H4 (cell line): ENCODE measurements at regions not wholly inside any gene's neighbourhood (a gene's known extent, or its start where the extent isn't known, plus 50 kb on each side); places are given as distances from the start of the nearest gene placed in this dataset.

Source experiments
- DNase-seq: peaks from one replicate; pipeline ENCODE4 v3.0.0-alpha.2; 2015; ENCODE audit warnings: low spot score

DNA sequence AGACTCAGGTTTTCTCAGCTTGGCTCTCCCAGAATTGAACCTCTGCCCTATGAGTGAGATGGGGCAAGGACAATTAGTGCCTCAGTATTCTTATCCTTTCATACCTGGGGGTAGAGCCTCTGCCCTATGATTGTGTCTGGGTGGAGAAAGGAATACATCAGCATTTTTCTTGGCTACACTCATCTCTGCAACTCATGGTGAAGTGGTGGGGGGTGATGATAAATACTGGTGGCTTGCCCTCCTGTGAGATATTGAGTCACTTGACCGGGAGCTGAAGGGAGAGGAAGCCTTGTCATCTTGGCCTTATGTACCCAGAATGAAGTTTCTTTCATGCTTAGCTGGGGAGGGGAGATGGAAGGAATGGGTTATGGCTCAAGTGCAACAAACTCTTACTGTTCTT lies 71.3 kb upstream of the ENOX2 start:
- no peak for DNase-seq

DNA sequence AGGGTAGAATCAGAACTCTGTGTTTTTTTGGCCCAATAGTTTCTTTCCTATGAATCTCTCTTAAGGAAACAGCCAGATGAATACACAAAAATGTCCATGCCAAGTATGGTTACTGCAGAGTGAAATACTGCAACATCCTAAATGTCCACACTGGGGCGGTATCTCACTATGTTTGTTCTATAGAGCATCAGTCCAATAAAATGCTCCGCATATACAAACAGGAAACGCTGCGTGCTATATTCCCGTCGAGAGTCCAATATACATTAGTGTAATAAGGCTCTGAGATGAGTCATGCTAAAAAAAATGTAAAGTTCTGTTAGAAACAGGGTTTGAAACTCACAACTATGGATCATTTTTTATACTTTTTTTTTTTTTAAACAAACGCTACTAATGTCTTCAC lies 72.9 kb upstream of the ENOX2 start:
- DNase-seq = peak; percentile 57

DNA sequence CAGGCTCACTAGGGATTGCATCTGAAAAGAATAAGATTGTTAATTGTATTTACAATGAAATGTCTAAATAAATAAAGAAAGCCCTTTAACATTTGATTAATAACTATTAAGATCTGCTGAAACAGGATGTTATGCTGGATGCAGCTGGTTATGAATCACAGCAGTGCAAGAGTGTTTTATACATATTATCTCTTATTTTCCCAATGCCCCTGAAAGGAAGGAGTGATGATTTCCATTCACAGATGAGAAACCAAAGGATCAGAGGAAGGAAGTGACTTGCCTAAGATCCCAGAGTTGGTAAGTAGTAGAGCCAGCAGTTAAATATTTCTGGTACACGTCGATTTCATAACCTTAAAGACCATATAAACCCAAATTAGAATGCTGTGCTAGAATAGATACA lies 76.3 kb upstream of the ARHGAP36 start:
- no peak for DNase-seq

DNA sequence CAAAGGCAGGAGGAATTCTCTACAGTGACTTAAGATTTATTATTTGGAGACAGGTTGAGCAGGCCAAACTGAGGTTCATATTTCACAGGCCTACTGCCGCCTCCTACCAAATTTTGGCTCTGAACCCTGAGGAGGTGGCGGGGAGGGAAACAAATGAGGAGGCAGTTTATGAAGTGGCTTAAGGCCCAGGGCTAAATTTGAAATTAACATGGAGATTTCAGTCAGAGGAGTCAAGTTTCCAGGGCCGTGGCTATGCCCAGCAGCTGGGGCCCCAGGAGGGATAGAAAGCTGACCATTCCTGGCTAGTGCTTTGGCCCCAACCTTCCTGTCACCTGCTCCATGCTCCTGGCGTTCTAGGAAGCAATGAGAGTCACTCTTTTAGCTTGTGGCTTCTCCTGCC lies 73.4 kb upstream of the ARHGAP36 start:
- DNase-seq = no peak

DNA sequence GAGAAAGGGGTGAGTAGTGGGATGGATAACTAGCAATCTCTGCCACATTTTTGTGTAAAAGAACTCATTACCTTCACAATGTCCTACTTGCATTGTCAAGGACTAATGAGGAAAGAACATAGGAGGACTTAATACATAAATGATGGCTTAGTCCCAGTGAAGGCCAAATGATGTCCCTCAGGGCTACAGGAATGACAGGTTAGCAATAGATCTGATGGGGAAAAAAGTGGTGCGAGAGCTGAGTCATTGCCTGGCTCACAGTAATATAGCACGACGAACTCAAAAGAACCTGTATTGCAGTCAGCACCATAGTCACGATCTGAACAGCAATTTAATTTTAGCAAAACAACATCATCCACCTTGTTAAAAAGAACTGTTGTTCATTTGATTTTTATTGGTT lies 70.9 kb upstream of the ARHGAP36 start:
- no peak for DNase-seq

DNA sequence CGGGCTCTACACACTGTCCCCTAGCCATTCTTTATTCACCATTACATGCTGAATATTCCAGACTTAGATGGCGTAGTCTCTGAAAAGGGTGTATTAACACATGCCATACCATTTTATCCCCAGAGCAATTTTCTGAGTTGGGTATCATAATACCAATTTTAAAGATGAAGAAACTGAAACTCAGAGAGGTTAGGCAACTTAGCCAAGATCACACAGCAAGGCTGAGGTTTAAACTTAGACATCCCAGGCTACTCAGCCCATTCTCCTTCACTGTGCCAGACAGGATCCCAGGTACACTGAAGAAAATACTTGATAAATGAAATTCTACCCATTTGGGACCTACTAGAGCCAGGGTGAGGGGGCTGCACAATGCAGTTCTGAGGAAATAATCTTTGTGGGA lies 67.4 kb upstream of the ARHGAP36 start:
- DNase-seq = no peak

DNA sequence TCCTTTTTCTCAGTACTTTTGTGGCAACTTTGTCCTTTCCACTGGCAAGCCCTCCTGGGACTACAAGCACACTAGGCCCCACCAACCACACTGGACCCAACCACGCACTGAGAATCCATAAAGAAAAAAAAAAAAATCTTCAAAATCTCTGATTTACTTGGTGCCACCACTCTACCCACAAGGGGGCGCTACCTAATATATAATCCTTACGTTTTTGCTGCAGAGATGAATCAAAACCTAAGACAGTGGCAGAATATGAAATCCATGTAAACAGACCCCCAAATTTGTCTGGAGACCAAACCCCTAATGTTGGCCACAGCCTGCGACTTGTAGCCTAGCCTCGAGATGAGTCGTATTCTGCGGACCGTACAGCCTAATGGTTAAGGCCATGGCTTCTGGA lies 63.5 kb upstream of the ARHGAP36 start:
- DNase-seq = peak; percentile 10

DNA sequence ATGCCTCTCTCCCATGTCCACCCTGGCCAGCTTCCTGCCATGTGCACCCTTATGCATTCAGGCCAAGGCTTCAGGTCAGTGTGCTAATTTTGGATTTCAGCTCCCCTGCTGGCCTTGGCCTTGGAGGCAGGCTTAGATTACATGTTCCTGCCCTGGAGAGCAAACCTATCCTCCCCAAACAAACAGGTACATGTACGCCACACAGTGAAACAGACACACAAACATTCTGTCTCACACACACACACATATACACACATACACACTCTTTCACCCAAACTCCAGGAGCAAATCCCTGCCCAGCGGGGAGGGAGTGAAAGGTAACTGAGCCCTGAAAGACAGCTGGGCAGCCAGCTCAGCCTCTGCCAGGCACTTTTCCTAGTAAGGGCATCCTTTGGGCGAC lies 62.7 kb upstream of the ARHGAP36 start:
- no peak for DNase-seq

DNA sequence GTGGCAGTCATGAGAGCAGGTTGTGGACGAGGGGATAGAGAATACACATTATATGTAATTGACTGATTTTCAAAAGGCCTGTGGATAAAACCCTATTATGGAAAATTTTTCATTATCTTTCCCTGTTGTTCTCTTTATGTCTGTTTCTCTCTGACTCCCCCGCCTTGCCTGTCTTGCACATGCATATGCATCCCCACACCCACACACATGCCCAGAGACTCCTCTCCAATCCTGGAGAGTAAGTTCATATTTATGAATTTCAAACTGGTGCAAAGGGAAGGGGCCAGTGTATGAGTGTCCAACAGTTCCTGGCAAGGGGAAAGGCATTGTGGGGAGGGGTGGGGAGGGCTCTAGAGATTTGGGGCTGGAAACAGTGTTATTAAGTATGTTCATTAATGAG lies 60.8 kb upstream of the ARHGAP36 start:
- no peak for DNase-seq

DNA sequence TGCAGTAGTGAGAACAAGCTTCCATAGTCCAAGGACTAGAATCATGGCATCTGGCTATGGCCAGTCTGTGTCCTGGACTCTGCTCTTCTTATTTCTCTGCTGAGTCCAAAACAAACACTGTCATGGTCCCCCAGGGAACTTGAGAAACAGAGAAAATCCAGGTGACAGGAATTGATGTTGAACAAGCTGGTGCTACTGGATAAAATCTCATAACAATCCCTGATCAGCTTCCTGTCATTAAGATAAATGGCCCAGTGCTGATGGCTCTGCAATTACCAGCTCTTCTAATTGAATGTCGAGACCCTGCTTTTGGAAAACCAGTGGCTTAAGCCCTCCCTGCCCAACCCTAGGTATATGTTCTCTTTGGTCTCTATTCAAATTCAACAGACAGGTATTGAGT lies 58.8 kb upstream of the ARHGAP36 start:
- DNase-seq = no peak
